LNCaP clone FGC (cell line): ENCODE measurements at regions not wholly inside any gene's neighbourhood (a gene's known extent, or its start where the extent isn't known, plus 50 kb on each side); places are given as distances from the start of the nearest gene placed in this dataset.

Source experiments
- DNase-seq: peaks from one replicate; pipeline ENCODE4 v3.0.0-alpha.2; 2011; ENCODE audit warnings: low read depth
- H3K4me3 ChIP-seq: 2 replicates; pipeline ENCODE4 v1.5.1; 2011; ENCODE audit warnings: mild to moderate bottlenecking, low read depth, low read length, control low read depth
- TF ChIP-seq, protein P1 (sequence below): IDR thresholded peaks from 2 replicates; pipeline ENCODE4 v1.5.1; 2012; ENCODE audit warnings: mild to moderate bottlenecking; ENCODE audit not compliant: control insufficient read depth, insufficient read depth; ENCODE audit errors: extremely low read depth

DNA sequence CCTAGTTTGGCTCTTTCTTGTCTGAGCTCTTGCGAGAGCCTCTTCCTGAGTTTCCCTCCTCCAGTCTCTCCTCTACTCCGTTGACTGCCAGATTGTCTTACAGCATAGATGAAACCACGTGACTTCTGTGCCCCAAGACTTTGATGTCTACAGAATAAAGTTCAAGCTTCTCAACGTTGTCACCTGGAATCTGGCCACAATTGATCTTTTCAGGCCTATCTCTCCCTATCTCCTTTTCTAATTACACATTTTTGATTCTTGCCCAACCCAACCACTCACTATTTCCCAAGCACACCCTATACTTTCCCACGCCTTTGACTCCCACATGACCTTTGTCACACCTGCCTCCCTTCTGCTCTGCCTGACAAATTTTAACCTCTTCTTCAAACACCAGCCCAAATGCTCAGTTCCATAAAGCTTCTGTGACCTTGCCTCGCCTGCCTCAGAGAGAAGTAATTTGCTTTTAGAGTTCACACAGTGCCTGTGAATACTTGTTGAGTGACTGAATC, 52.4 kb upstream of the PMFBP1 start:
- no peak for DNase-seq
- TF ChIP-seq, protein P1, sequence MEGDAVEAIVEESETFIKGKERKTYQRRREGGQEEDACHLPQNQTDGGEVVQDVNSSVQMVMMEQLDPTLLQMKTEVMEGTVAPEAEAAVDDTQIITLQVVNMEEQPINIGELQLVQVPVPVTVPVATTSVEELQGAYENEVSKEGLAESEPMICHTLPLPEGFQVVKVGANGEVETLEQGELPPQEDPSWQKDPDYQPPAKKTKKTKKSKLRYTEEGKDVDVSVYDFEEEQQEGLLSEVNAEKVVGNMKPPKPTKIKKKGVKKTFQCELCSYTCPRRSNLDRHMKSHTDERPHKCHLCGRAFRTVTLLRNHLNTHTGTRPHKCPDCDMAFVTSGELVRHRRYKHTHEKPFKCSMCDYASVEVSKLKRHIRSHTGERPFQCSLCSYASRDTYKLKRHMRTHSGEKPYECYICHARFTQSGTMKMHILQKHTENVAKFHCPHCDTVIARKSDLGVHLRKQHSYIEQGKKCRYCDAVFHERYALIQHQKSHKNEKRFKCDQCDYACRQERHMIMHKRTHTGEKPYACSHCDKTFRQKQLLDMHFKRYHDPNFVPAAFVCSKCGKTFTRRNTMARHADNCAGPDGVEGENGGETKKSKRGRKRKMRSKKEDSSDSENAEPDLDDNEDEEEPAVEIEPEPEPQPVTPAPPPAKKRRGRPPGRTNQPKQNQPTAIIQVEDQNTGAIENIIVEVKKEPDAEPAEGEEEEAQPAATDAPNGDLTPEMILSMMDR = no peak
- no peak overlapping the region for H3K4me3 ChIP-seq

DNA sequence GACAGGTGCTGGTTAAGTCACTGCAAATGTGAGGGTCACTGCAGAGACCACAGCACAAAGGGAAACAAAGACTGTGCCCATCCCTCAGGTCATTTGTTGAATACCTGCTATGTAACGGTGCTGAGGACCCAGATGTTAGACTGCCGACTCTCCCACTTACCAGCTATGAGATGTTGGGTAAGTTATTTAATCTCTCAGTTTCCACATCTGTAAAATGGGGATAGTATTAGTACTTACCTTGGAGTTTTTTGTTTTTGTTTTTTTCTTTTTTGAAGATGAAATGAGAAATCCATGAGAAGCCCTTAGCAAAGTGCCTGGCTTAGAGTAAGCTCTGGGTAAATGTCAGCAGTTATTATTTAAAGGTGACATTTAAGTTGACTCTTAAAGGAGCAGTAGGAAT, 50.5 kb upstream of the PMFBP1 start:
- no peak for DNase-seq
- H3K4me3 ChIP-seq = no peak overlapping the region
- TF ChIP-seq, protein P1 = no peak
